Colonic mucosa (tissue), 4 donors: ENCODE measurements at regions not wholly inside any gene's neighbourhood (a gene's known extent, or its start where the extent isn't known, plus 50 kb on each side); places are given as distances from the start of the nearest gene placed in this dataset.

Source experiments
- DNase-seq: peaks from one replicate; pipeline ENCODE4 v3.0.0-alpha.2; 2020
- H3K27ac ChIP-seq: fragments of 200-600 bp; one replicate; pipeline ENCODE4 v1.8.0; 2021
- H3K27me3 ChIP-seq: fragments of 200-600 bp; one replicate; pipeline ENCODE4 v1.8.0; 2021
- H3K36me3 ChIP-seq: fragments of 200-600 bp; one replicate; pipeline ENCODE4 v1.8.0; 2021
- H3K4me1 ChIP-seq: fragments of 200-600 bp; one replicate; pipeline ENCODE4 v1.8.0; 2021; ENCODE audit warnings: mild to moderate bottlenecking
- H3K4me3 ChIP-seq: fragments of 200-600 bp; one replicate; pipeline ENCODE4 v1.8.0; 2021
- H3K9ac ChIP-seq, 2 donors: one replicate each; pipeline ENCODE4 v1.7.0; 2013; ENCODE audit warnings: control low read depth in 2 of 2, low read depth in 2 of 2, low read length in 2 of 2
- H3K9me3 ChIP-seq: fragments of 200-600 bp; one replicate; pipeline ENCODE4 v1.8.0; 2021
- CTCF ChIP-seq: fragments of 200-600 bp; IDR thresholded peaks from one replicate; pipeline ENCODE4 v1.8.0; 2022; ENCODE audit warnings: antibody characterized with exemption, mild to moderate bottlenecking
- intact Hi-C: fragments of 100-400 bp; cut with DNase I; formaldehyde crosslinking; loops from one replicate; pipeline ENCODE4 v1.14.1; 2022
- donor health status: healthy.
- donor health status: DM: no; HTN: no; CAD: no.
- donor health status: DM: no; HTN: no; CAD: no.

GRCh38 chr2:219736209-219736608 is 108.8 kb downstream of the SLC4A3 start:
- no peak overlapping the region for H3K27ac ChIP-seq
- H3K27me3 ChIP-seq = no peaks in the 10 kb centered on the region
- DNase-seq = peak; percentile 22
- H3K36me3 ChIP-seq = no peaks in the 10 kb centered on the region
- no peaks in the 10 kb centered on the region for H3K9me3 ChIP-seq
- H3K4me3 ChIP-seq = no peak overlapping the region
- H3K4me1 ChIP-seq = no peaks in the 10 kb centered on the region
- no peak for TF ChIP-seq CTCF
- H3K9ac ChIP-seq = no peak overlapping the region
- intact Hi-C loops = loop anchor here (5.0 to 10.0 kb wide), 2 partner anchors 261 to 949 kb away; no protein-coding TSS in a partner anchor

DNA sequence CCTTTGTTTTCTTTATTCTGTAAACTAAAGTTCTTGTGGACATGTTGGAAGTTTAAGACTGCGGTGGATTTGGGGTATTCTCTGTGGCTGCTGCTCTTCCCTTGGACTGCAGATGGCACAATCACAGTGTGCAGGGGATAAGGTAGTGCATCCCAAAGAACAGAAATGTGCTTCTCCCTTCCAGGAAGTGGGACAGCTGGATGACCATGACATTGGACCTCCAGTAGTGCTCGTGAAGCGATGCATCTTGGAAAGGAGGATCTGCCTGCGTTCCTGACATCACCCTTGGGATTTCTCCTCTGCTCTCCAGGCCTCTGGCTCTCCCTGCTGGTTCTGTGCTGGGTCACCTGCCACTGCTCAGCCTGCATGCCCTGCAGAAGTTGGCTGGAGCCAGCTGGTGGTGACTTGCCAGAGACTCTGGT is 109.9 kb downstream of the SLC4A3 start:
- no peak overlapping the region for H3K9ac ChIP-seq
- H3K36me3 ChIP-seq = no peaks in the 10 kb centered on the region
- no peak overlapping the region for H3K4me3 ChIP-seq
- DNase-seq = no peak
- no peaks in the 10 kb centered on the region for H3K4me1 ChIP-seq
- intact Hi-C loops = loop anchor here (5.0 to 10.0 kb wide), 2 partner anchors 260 to 948 kb away; no protein-coding TSS in a partner anchor
- no peak overlapping the region for H3K27ac ChIP-seq
- no peaks in the 10 kb centered on the region for H3K9me3 ChIP-seq
- H3K27me3 ChIP-seq = no peaks in the 10 kb centered on the region
- no peak for TF ChIP-seq CTCF

- no peaks in the 10 kb centered on the region for H3K27me3 ChIP-seq
- TF ChIP-seq CTCF = no peak
- no peak overlapping the region for H3K27ac ChIP-seq
- no peak for DNase-seq
- no peak overlapping the region for H3K9ac ChIP-seq
- H3K4me1 ChIP-seq = no peaks in the 10 kb centered on the region
- no peaks in the 10 kb centered on the region for H3K9me3 ChIP-seq
- no peaks in the 10 kb centered on the region for H3K36me3 ChIP-seq
- intact Hi-C loops = loop anchor here (5.0 to 10.0 kb wide), 2 partner anchors 258 to 946 kb away; no protein-coding TSS in a partner anchor
- H3K4me3 ChIP-seq = no peak overlapping the region
Observed at GRCh38 chr2:219739066-219739465, 111.6 kb downstream of the SLC4A3 start.

DNA sequence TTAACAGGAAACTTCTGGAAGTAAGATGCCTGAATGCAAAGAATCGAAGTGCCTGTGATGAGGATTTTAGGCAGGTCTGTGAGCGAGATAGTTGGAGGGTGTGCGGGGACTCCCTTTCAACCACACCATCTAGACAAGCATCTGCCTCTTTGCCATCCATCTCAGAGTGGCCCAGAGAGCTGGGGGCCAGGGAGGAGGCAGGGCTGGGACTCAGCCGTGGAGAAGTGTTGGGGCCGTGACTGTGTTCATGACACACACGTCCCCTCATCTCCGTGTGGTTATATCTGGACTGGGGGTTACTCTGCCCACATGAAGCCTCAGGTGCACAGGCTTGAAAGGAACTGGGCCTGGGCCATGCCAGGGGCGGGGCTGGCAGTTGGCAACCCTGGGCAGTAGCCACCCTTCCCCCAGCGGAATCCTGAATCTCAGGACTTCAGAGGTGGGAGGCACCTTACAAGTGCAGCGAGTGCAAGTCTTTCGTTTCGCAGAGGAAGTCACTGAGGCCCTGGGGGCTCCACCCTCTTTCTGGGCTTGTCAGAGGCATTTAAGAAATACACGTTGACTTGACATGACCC is 112.5 kb downstream of the SLC4A3 start:
- intact Hi-C loops = loop anchor here (5.0 to 10.0 kb wide), 2 partner anchors 257 to 945 kb away; no protein-coding TSS in a partner anchor
- no peak for DNase-seq
- no peak for TF ChIP-seq CTCF
- no peak overlapping the region for H3K4me3 ChIP-seq
- H3K27ac ChIP-seq = no peak overlapping the region
- no peak overlapping the region for H3K9ac ChIP-seq
- no peaks in the 10 kb centered on the region for H3K27me3 ChIP-seq
- no peaks in the 10 kb centered on the region for H3K36me3 ChIP-seq
- H3K9me3 ChIP-seq = no peaks in the 10 kb centered on the region
- H3K4me1 ChIP-seq = no peaks in the 10 kb centered on the region

- Histone ChIP-seq H3K27me3 (no peaks in the 10 kb centered on the region), H3K9ac (no peak overlapping the region), H3K27ac (no peak overlapping the region), H3K9me3 (no peaks in the 10 kb centered on the region), H3K4me3 (no peak overlapping the region), H3K4me1 (no peaks in the 10 kb centered on the region), H3K36me3 (no peaks in the 10 kb centered on the region)
- no peak for DNase-seq
- intact Hi-C loops = no loop called here
- no peak for TF ChIP-seq CTCF
Observed at GRCh38 chr2:219743548-219743947, 116.1 kb downstream of the SLC4A3 start.
